CD4-positive, CD25-positive, alpha-beta regulatory T cell (primary cell): ENCODE measurements at regions not wholly inside any gene's neighbourhood (a gene's known extent, or its start where the extent isn't known, plus 50 kb on each side); places are given as distances from the start of the nearest gene placed in this dataset.

ENCODE experiments used
- ATAC-seq, 2 donors: fragments of 150-1000 bp; cut with Tn5 transposase; one replicate each; pipeline ENCODE4 v1.10.0; 2021; ENCODE audit warnings: low read depth in 2 of 2, moderate number of reproducible peaks in 2 of 2, moderate library complexity in 1 of 2
- DNase-seq, 3 donors: peaks; one replicate each; pipeline versions ENCODE4 v3.0.0 to v3.0.0-alpha.2; 2012 to 2022; ENCODE audit warnings: mixed read lengths in 1 of 3
- H3K27ac ChIP-seq: one replicate; pipeline ENCODE4 v1.7.0; 2013; ENCODE audit warnings: mild to moderate bottlenecking, low read length; ENCODE audit not compliant: insufficient read depth, poor library complexity, severe bottlenecking
- H3K27me3 ChIP-seq: one replicate; pipeline ENCODE4 v1.7.0; 2013; ENCODE audit warnings: low read length; ENCODE audit not compliant: control insufficient read depth, insufficient read depth
- H3K36me3 ChIP-seq: one replicate; pipeline ENCODE4 v1.7.0; 2013; ENCODE audit warnings: mild to moderate bottlenecking, low read length, moderate library complexity; ENCODE audit not compliant: control insufficient read depth, insufficient read depth
- H3K4me1 ChIP-seq: 2 replicates; pipeline ENCODE4 v1.7.0; 2013; ENCODE audit warnings: mild to moderate bottlenecking, low read length; ENCODE audit not compliant: insufficient read depth, control insufficient read depth, poor library complexity, severe bottlenecking
- H3K4me3 ChIP-seq: one replicate; pipeline ENCODE4 v1.7.0; 2013; ENCODE audit warnings: low read depth, mild to moderate bottlenecking, low read length, moderate library complexity
- H3K9me3 ChIP-seq, 2 experiments: 1 replicate in 1 of 2; 2 replicates in 1 of 2; pipeline ENCODE4 v1.7.0; 2013; ENCODE audit warnings: low read length in 2 of 2, mild to moderate bottlenecking in 1 of 2, moderate library complexity in 1 of 2; ENCODE audit not compliant: control insufficient read depth in 2 of 2
- H3K27ac Mint-ChIP-seq, 3 donors: one replicate each; pipeline ENCODE4 v1.8.0; 2020 to 2022; ENCODE audit warnings: mild to moderate bottlenecking in 3 of 3, mixed read lengths in 3 of 3, moderate library complexity in 2 of 3
- H3K27me3 Mint-ChIP-seq: one replicate; pipeline ENCODE4 v1.8.0; 2022; ENCODE audit warnings: mild to moderate bottlenecking, mixed read lengths
- H3K36me3 Mint-ChIP-seq: one replicate; pipeline ENCODE4 v1.8.0; 2020; ENCODE audit warnings: mixed read lengths
- H3K4me1 Mint-ChIP-seq, 4 donors: one replicate each; pipeline ENCODE4 v1.8.0; 2020 to 2022; ENCODE audit warnings: mixed read lengths in 4 of 4, mild to moderate bottlenecking in 1 of 4
- H3K4me3 Mint-ChIP-seq, 4 donors: one replicate each; pipeline ENCODE4 v1.8.0; 2020 to 2022; ENCODE audit warnings: mild to moderate bottlenecking in 4 of 4, mixed read lengths in 4 of 4, moderate library complexity in 3 of 4
- H3K9me3 Mint-ChIP-seq, 7 donors: one replicate each; pipeline ENCODE4 v1.8.0; 2020 to 2022; ENCODE audit warnings: mixed read lengths in 7 of 7, mild to moderate bottlenecking in 3 of 7, moderate library complexity in 2 of 7

GRCh38 chr1:25024615-25025350, 94.7 kb upstream of the RUNX3 start:
- Mint-ChIP-seq H3K36me3 (no peaks in the 10 kb centered on the region), H3K4me1 (peaks cover 5 to 87% (median 26%) of the 10 kb centered on the region in 4 donors), H3K27ac (peak overlapping the region; percentile 83 to 99 (median 95)), H3K27me3 (no peaks in the 10 kb centered on the region), H3K4me3 (peak overlapping the region in 1 of 4 donors; percentile 54), H3K9me3 (peaks cover 0 to 1% (median 0%) of the 10 kb centered on the region in 7 donors)
- Histone ChIP-seq H3K4me3 (no peak overlapping the region), H3K9me3 (no peaks in the 10 kb centered on the region), H3K4me1 (peaks cover 52% of the 10 kb centered on the region), H3K27me3 (no peaks in the 10 kb centered on the region), H3K27ac (peak overlapping the region; percentile 5), H3K36me3 (no peaks in the 10 kb centered on the region)
- DNase-seq: no peak
- no peak for ATAC-seq

GRCh38 chr1:25023826-25024225, 93.8 kb upstream of the RUNX3 start:
- Histone ChIP-seq H3K27ac (peak overlapping the region; percentile 99), H3K4me3 (no peak overlapping the region), H3K27me3 (no peaks in the 10 kb centered on the region), H3K9me3 (no peaks in the 10 kb centered on the region), H3K36me3 (no peaks in the 10 kb centered on the region), H3K4me1 (peaks cover 43% of the 10 kb centered on the region)
- Mint-ChIP-seq H3K36me3 (no peaks in the 10 kb centered on the region), H3K9me3 (peaks cover 0 to 1% (median 0%) of the 10 kb centered on the region in 7 donors), H3K4me3 (peak overlapping the region in 2 of 4 donors; percentile 34 to 48), H3K4me1 (peaks cover 0 to 85% (median 23%) of the 10 kb centered on the region in 4 donors), H3K27ac (peak overlapping the region; percentile 83 to 99 (median 95)), H3K27me3 (no peaks in the 10 kb centered on the region)
- ATAC-seq (no peak), DNase-seq (no peak)

- DNase-seq (no peak), ATAC-seq (no peak)
- peak overlapping the region; percentile 78 to 87 (median 82) for H3K4me3 Mint-ChIP-seq
- no peaks in the 10 kb centered on the region for H3K27me3 Mint-ChIP-seq
- peak overlapping the region; percentile 95 to 99 (median 98) for H3K27ac Mint-ChIP-seq
- Histone ChIP-seq H3K27me3 (no peaks in the 10 kb centered on the region), H3K36me3 (no peaks in the 10 kb centered on the region), H3K4me3 (peak overlapping the region; percentile 35), H3K9me3 (no peaks in the 10 kb centered on the region), H3K4me1 (peaks cover 38% of the 10 kb centered on the region), H3K27ac (peak overlapping the region; percentile 99)
- H3K36me3 Mint-ChIP-seq: no peaks in the 10 kb centered on the region
- peaks cover 0 to 82% (median 22%) of the 10 kb centered on the region in 4 donors for H3K4me1 Mint-ChIP-seq
- H3K9me3 Mint-ChIP-seq: peaks cover 0 to 1% (median 0%) of the 10 kb centered on the region in 7 donors
Observed at GRCh38 chr1:25023190-25023578, 93.1 kb upstream of the RUNX3 start.

GRCh38 chr1:25022361-25023189, 92.5 kb upstream of the RUNX3 start:
- H3K4me1 ChIP-seq: peaks cover 38% of the 10 kb centered on the region
- DNase-seq (peak; percentile 84 to 97 (median 89)), ATAC-seq (peak; percentile 89 to 92)
- peak overlapping the region; percentile 99 for H3K27ac ChIP-seq
- Mint-ChIP-seq H3K27me3 (no peaks in the 10 kb centered on the region), H3K36me3 (no peaks in the 10 kb centered on the region), H3K9me3 (peaks cover 0 to 1% (median 0%) of the 10 kb centered on the region in 7 donors), H3K27ac (peak overlapping the region; percentile 95 to 99 (median 98)), H3K4me1 (peaks cover 0 to 81% (median 21%) of the 10 kb centered on the region in 4 donors), H3K4me3 (peak overlapping the region; percentile 78 to 87 (median 82))
- H3K36me3 ChIP-seq: no peaks in the 10 kb centered on the region
- H3K4me3 ChIP-seq: peak overlapping the region; percentile 35
- H3K9me3 ChIP-seq: no peaks in the 10 kb centered on the region
- H3K27me3 ChIP-seq: no peaks in the 10 kb centered on the region

- Mint-ChIP-seq H3K4me1 (peaks cover 0 to 82% (median 21%) of the 10 kb centered on the region in 4 donors), H3K27ac (peak overlapping the region; percentile 71 to 93 (median 91)), H3K9me3 (peaks cover 0 to 1% (median 0%) of the 10 kb centered on the region in 7 donors), H3K4me3 (peak overlapping the region in 1 of 4 donors; percentile 43), H3K36me3 (no peaks in the 10 kb centered on the region), H3K27me3 (no peaks in the 10 kb centered on the region)
- H3K4me3 ChIP-seq: no peak overlapping the region
- no peaks in the 10 kb centered on the region for H3K9me3 ChIP-seq
- no peaks in the 10 kb centered on the region for H3K27me3 ChIP-seq
- DNase-seq: no peak
- no peaks in the 10 kb centered on the region for H3K36me3 ChIP-seq
- H3K4me1 ChIP-seq: peaks cover 38% of the 10 kb centered on the region
- ATAC-seq: no peak
- H3K27ac ChIP-seq: peak overlapping the region; percentile 99
Observed at GRCh38 chr1:25021591-25022215, 91.6 kb upstream of the RUNX3 start.

- no peaks in the 10 kb centered on the region for H3K9me3 ChIP-seq
- Mint-ChIP-seq H3K9me3 (peaks cover 0 to 1% (median 0%) of the 10 kb centered on the region in 7 donors), H3K27ac (peak overlapping the region; percentile 71 to 93 (median 91)), H3K27me3 (no peaks in the 10 kb centered on the region), H3K4me1 (peaks cover 0 to 79% (median 21%) of the 10 kb centered on the region in 4 donors), H3K4me3 (peak overlapping the region in 2 of 4 donors; percentile 29 to 43), H3K36me3 (no peaks in the 10 kb centered on the region)
- H3K4me1 ChIP-seq: peaks cover 38% of the 10 kb centered on the region
- H3K4me3 ChIP-seq: no peak overlapping the region
- ATAC-seq: no peak
- H3K27me3 ChIP-seq: no peaks in the 10 kb centered on the region
- DNase-seq: no peak
- H3K27ac ChIP-seq: peak overlapping the region; percentile 99
- H3K36me3 ChIP-seq: no peaks in the 10 kb centered on the region
Observed at GRCh38 chr1:25020851-25021590, 90.9 kb upstream of the RUNX3 start.
